GM12872 (cell line): ENCODE measurements at regions not wholly inside any gene's neighbourhood (a gene's known extent, or its start where the extent isn't known, plus 50 kb on each side); places are given as distances from the start of the nearest gene placed in this dataset.

Experiments
- TF ChIP-seq, protein P1 (sequence below): IDR thresholded peaks from 3 replicates; pipeline ENCODE4 v1.5.1; 2011; ENCODE audit warnings: low read depth, mild to moderate bottlenecking, low read length, moderate library complexity; ENCODE audit not compliant: insufficient read depth

- TF ChIP-seq, protein P1, sequence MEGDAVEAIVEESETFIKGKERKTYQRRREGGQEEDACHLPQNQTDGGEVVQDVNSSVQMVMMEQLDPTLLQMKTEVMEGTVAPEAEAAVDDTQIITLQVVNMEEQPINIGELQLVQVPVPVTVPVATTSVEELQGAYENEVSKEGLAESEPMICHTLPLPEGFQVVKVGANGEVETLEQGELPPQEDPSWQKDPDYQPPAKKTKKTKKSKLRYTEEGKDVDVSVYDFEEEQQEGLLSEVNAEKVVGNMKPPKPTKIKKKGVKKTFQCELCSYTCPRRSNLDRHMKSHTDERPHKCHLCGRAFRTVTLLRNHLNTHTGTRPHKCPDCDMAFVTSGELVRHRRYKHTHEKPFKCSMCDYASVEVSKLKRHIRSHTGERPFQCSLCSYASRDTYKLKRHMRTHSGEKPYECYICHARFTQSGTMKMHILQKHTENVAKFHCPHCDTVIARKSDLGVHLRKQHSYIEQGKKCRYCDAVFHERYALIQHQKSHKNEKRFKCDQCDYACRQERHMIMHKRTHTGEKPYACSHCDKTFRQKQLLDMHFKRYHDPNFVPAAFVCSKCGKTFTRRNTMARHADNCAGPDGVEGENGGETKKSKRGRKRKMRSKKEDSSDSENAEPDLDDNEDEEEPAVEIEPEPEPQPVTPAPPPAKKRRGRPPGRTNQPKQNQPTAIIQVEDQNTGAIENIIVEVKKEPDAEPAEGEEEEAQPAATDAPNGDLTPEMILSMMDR, result no peak
Measured at GRCh38 chr3:18778094-18778493, 353.0 kb upstream of the SATB1 start.

- TF ChIP-seq, protein P1, result no peak
Measured at GRCh38 chr3:18775501-18775900, 350.4 kb upstream of the SATB1 start.

DNA sequence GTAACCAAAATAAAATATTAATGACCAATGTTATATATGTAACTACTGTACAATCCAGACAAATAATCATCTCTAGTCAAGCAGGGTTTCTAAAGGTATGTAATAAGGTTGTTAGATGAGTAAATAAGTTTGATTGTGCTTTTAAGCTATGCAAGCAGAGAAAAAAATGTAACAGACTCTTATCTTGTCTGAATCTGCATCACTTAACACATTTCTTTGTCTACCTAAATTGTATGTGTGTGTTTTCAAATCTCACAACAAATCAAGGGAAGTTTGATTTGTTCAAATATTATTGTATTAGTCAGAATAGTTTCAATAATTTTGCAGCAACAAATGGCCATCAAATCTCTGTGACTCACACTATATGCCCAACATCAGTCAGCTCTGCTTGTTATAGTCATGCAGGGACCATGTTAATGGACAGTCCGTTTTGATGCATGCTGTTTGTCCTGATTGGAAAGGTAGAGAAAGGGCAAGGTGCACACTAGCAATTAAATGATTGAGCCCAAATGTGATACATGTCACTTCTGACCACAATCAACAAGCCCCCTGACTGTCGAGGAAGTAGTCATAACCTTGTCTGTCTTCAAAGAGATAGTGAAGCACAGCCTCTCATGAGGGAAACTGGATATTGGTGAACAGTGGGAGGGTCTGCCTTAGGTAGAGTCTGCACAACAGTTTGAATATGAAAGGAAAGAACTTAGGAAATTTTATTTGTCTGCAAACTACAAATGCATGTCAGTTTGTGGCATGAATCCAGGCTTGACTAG is 349.4 kb upstream of the SATB1 start:
- TF ChIP-seq, protein P1, result no peak

DNA sequence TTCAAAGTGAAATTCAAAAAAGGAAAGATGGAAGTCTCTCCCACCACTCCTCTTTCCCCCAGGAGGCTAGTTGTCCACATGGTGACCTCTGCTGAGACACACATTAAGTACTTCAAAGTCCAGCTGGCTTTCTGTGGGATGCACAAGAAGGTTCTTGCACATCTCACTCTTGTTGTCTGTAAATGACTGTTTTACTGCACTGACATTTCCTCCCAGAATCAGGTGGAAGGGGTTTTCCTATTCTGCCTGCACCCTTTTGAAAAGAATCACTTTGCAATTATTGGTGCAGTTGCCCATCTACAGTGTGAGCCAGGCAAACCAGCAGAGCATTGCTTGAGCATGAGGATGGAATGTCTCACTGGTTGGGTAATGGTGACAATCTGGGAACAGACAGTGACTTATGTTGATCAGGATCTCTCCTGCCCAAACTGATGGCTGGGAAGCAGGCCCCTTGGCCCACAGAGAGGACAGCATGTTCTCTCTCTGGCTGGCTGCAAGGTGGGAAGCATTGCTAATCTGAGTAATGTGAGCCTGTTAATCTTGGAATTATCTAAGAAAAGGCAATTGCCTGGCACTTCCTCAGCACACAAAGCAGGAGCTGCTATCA is 347.7 kb upstream of the SATB1 start:
- TF ChIP-seq, protein P1, result no peak

- TF ChIP-seq, protein P1, result no peak
Measured at GRCh38 chr3:18771931-18772330, 346.8 kb upstream of the SATB1 start.

- TF ChIP-seq, protein P1, result no peak
Measured at GRCh38 chr3:18770800-18771199, 345.7 kb upstream of the SATB1 start.

- TF ChIP-seq, protein P1, result no peak
Measured at GRCh38 chr3:18767756-18768303, 342.7 kb upstream of the SATB1 start.
